Loucy (cell line): ENCODE measurements at regions not wholly inside any gene's neighbourhood (a gene's known extent, or its start where the extent isn't known, plus 50 kb on each side); places are given as distances from the start of the nearest gene placed in this dataset.

ENCODE experiments used
- H2AFZ ChIP-seq: fragments of 200-600 bp; sonication (generic); 2 replicates; pipeline ENCODE4 v1.6.0; 2016; ENCODE audit warnings: antibody characterized with exemption, mild to moderate bottlenecking, low read length, moderate library complexity
- H3F3A ChIP-seq: fragments of 200-600 bp; 2 replicates; pipeline ENCODE4 v1.6.0; 2016; ENCODE audit warnings: antibody characterized with exemption, low read depth, mild to moderate bottlenecking
- H3K27me3 ChIP-seq: fragments of 200-600 bp; sonication (generic); 2 replicates; pipeline ENCODE4 v1.6.1; 2014; ENCODE audit warnings: low read length, mild to moderate bottlenecking; ENCODE audit not compliant: insufficient read depth, poor library complexity, severe bottlenecking
- H3K36me3 ChIP-seq: fragments of 200-600 bp; sonication (generic); 2 replicates; pipeline ENCODE4 v1.6.1; 2016; ENCODE audit warnings: low read length; ENCODE audit not compliant: insufficient read depth
- H3K4me1 ChIP-seq: fragments of 200-600 bp; sonication (generic); 2 replicates; pipeline ENCODE4 v1.5.1; 2014; ENCODE audit warnings: low read length, mild to moderate bottlenecking; ENCODE audit not compliant: insufficient read depth, poor library complexity, severe bottlenecking
- H3K4me2 ChIP-seq: fragments of 200-600 bp; sonication (generic); 2 replicates; pipeline ENCODE4 v1.6.0; 2014; ENCODE audit warnings: antibody characterized with exemption, low read length, low read depth, mild to moderate bottlenecking; ENCODE audit not compliant: poor library complexity, severe bottlenecking
- H3K4me3 ChIP-seq: fragments of 200-600 bp; sonication (generic); 2 replicates; pipeline ENCODE4 v1.5.1; 2014; ENCODE audit warnings: low read length, mild to moderate bottlenecking, mixed read lengths; ENCODE audit not compliant: poor library complexity, severe bottlenecking
- H3K79me2 ChIP-seq: fragments of 200-600 bp; sonication (generic); 2 replicates; pipeline ENCODE4 v1.6.1; 2014; ENCODE audit warnings: low read length; ENCODE audit not compliant: insufficient read depth
- H3K9ac ChIP-seq: fragments of 200-600 bp; sonication (generic); 2 replicates; pipeline ENCODE4 v1.6.0; 2014; ENCODE audit warnings: mild to moderate bottlenecking, low read depth, low read length, moderate library complexity; ENCODE audit not compliant: poor library complexity, severe bottlenecking
- H3K9me2 ChIP-seq: fragments of 200-600 bp; sonication (generic); replicated peaks from 2 replicates; pipeline ENCODE4 v1.6.1; 2016; ENCODE audit warnings: low read depth, low read length, mixed read lengths
- H3K9me3 ChIP-seq: fragments of 200-600 bp; sonication (generic); 2 replicates; pipeline ENCODE4 v1.6.1; 2014; ENCODE audit warnings: mild to moderate bottlenecking, antibody characterized with exemption, low read length, low read depth; ENCODE audit not compliant: insufficient read depth
- H4K20me1 ChIP-seq: fragments of 200-600 bp; sonication (generic); 2 replicates; pipeline ENCODE4 v1.6.0; 2014; ENCODE audit warnings: antibody characterized with exemption, low read length, mild to moderate bottlenecking; ENCODE audit not compliant: insufficient read depth, poor library complexity, severe bottlenecking
- CTCF ChIP-seq: fragments of 200-600 bp; sonication (generic); conservative IDR thresholded peaks from 2 replicates; pipeline ENCODE4 v1.5.1; 2014; ENCODE audit warnings: mild to moderate bottlenecking, antibody characterized with exemption, low read length
- EZH2phosphoT487 ChIP-seq: fragments of 200-600 bp; IDR thresholded peaks from 2 replicates; pipeline ENCODE4 v1.6.1; 2018; ENCODE audit warnings: antibody characterized with exemption, mild to moderate bottlenecking, moderate library complexity, borderline replicate concordance

DNA sequence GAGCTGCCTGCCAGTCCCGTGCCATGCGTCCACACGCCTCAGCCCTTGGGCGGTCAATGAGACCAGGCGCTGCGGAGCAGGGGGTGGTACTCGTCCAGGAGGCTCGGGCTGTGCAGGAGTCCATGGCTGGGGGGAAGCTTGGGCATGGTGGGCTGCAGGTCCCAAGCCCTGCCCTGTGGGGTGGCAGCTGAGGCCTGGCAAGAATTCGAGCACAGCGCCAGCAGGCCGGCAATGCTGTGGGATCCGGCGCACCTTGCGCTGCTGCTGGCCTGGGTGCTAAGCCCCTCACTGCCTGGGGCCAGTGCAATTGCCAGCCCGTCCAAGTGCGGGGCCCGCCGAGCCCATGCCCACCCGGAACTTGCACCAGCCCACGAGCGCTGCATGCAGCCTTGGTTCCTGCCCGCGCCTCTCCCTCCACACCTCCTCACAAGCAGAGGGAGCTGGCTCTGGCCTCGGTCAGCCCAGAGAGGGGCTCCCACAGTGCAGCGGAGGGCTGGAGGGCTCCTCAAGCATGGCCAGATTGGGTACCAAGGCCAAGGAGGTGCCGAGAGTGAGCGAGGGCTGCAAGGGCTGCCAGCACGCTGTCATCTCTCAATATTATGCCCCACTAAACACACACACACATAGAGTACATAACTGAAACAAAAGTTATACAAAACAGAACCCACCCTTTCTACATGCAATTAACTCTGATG is 307.7 kb downstream of the LMO4 start:
- peaks cover 22% of the 10 kb centered on the region for H3K4me1 ChIP-seq
- H3K4me3 ChIP-seq = no peak overlapping the region
- peaks cover 7% of the 10 kb centered on the region; the same call in 1 of the 2 replicates for H3F3A ChIP-seq
- no peak overlapping the region for H3K4me2 ChIP-seq
- H3K9me3 ChIP-seq = no peaks in the 10 kb centered on the region
- no peaks in the 10 kb centered on the region for H4K20me1 ChIP-seq
- no peak overlapping the region for H3K9ac ChIP-seq
- no peak overlapping the region for H2AFZ ChIP-seq
- no peaks in the 10 kb centered on the region for H3K27me3 ChIP-seq
- TF ChIP-seq EZH2phosphoT487 = no peak
- TF ChIP-seq CTCF = no peak
- no peaks in the 10 kb centered on the region for H3K36me3 ChIP-seq
- H3K79me2 ChIP-seq = no peaks in the 10 kb centered on the region
- H3K9me2 ChIP-seq = no peaks in the 10 kb centered on the region

DNA sequence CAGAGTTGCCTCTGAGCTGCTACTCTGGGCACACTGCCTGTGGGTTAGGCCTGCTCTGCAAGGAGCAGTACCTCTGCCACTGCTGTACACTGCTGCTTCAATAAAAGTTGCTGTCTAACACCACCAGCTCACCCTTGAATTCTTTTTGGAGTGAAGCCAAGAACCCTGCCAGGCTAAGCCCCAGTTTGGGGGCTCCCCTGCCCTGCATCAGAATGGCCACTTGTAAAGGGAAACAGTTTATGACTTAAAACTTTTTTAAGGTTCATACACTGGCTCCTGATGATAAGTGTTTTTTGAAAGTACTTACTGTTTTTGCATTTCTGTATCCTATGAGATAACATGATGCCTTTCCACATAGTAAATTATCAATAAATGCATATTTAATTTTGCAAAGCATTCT is 310.0 kb downstream of the LMO4 start:
- TF ChIP-seq EZH2phosphoT487 (no peak), CTCF (no peak)

DNA sequence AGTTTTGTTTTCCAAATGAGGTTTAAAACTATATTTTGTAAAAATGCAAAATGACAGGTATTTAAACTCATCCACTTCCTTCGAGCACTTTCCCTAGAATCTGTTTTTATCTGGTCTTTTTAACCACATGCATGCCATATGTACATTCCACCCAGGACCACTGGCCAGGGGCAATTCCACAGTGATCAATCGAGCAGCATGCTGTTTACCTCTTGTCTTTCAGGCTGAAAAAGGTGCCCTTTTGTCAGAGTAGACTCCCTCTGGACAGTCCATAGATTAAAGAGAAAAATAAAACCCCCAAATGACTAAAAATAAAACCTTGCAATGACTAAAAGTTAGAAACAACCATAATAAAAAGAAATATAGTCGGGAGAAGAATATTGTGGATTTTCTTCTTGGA is 313.3 kb downstream of the LMO4 start:
- TF ChIP-seq EZH2phosphoT487 (no peak), CTCF (no peak)
- Histone ChIP-seq H3K4me3 (peak overlapping the region; percentile 42), H2AFZ (peak overlapping the region; percentile 61; the same call in 1 of the 2 replicates), H3K4me1 (peaks cover 71% of the 10 kb centered on the region), H3K9me2 (no peaks in the 10 kb centered on the region), H3K27me3 (no peaks in the 10 kb centered on the region), H3K79me2 (no peaks in the 10 kb centered on the region), H3K9me3 (no peaks in the 10 kb centered on the region), H3K4me2 (peak overlapping the region; percentile 68), H3K9ac (peak overlapping the region; percentile 53), H3F3A (peaks cover 14% of the 10 kb centered on the region; the same call in 1 of the 2 replicates), H3K36me3 (no peaks in the 10 kb centered on the region), H4K20me1 (no peaks in the 10 kb centered on the region)

More for the DNA sequence above, 310.0 kb downstream of the LMO4 start:
- Histone ChIP-seq H3K9me3 (no peaks in the 10 kb centered on the region), H3K27me3 (no peaks in the 10 kb centered on the region), H4K20me1 (no peaks in the 10 kb centered on the region), H3K79me2 (no peaks in the 10 kb centered on the region), H3K36me3 (no peaks in the 10 kb centered on the region), H3K9ac (no peak overlapping the region), H3K4me1 (peaks cover 44% of the 10 kb centered on the region), H2AFZ (no peak overlapping the region), H3F3A (peaks cover 14% of the 10 kb centered on the region; the same call in 1 of the 2 replicates), H3K9me2 (no peaks in the 10 kb centered on the region), H3K4me3 (no peak overlapping the region), H3K4me2 (peak overlapping the region; percentile 35)
